ENCODE measurements at regions not wholly inside any gene's neighbourhood (a gene's known extent, or its start where the extent isn't known, plus 50 kb on each side); places are given as distances from the start of the nearest gene placed in this dataset.
"Not testable (repeated sequence)": the region's sequence is repeated elsewhere in the genome, so short reads cannot be mapped to it uniquely, and the experiment has no call there.

- TF ChIP-seq ZFP3 (CRISPR knock-in tag; IDR thresholded peaks at IDR 0.05), result no peak
- no peak for TF ChIP-seq ZNF8 (CRISPR knock-in tag; IDR thresholded peaks at IDR 0.05)
- no peak for TF ChIP-seq OSR1 (CRISPR knock-in tag; IDR thresholded peaks at IDR 0.05)
- no peak for TF ChIP-seq CSRNP3 (CRISPR knock-in tag; IDR thresholded peaks at IDR 0.05)
- no peak for TF ChIP-seq CREB5 (CRISPR knock-in tag; IDR thresholded peaks at IDR 0.05; ENCODE audit: low read depth)
- ATAC-seq, result no peak
Measured at GRCh38 chr2:167640096-167640495, 607.3 kb downstream of the STK39 start.

- no peak for TF ChIP-seq ZC3H10 (CRISPR knock-in tag; IDR thresholded peaks at IDR 0.05)
- no peak for TF ChIP-seq TOX (CRISPR knock-in tag; IDR thresholded peaks at IDR 0.05; ENCODE audit: borderline replicate concordance)
- no peak for TF ChIP-seq CSRNP3 (CRISPR knock-in tag; IDR thresholded peaks at IDR 0.05)
- no peak for TF ChIP-seq TCF4 (CRISPR knock-in tag; IDR thresholded peaks at IDR 0.05; ENCODE audit: borderline replicate concordance)
- TF ChIP-seq ZNF565 (CRISPR knock-in tag; conservative IDR thresholded peaks at IDR 0.05; ENCODE audit: low read depth), result no peak
- TF ChIP-seq ESRRG (CRISPR knock-in tag; IDR thresholded peaks at IDR 0.05), result no peak
- TF ChIP-seq BACH2 (CRISPR knock-in tag; IDR thresholded peaks at IDR 0.05; ENCODE audit: borderline replicate concordance), result no peak
- ATAC-seq, result no peak
Measured at GRCh38 chr2:167637741-167638140, 609.7 kb downstream of the STK39 start.

GRCh38 chr2:167632271-167632670 lies 615.1 kb downstream of the STK39 start:
- ATAC-seq, result not testable (repeated sequence)

- no peak for ATAC-seq
Measured at GRCh38 chr2:167626961-167627360, 620.4 kb downstream of the STK39 start.

More at GRCh38 chr2:167626961-167627360, 620.4 kb downstream of the STK39 start:
- TF ChIP-seq ZFP30 (CRISPR knock-in tag; IDR thresholded peaks at IDR 0.05), result no peak
- no peak for TF ChIP-seq ARNTL (CRISPR knock-in tag; IDR thresholded peaks at IDR 0.05; ENCODE audit: borderline replicate concordance, low read depth)
- TF ChIP-seq ZNF70 (CRISPR knock-in tag; IDR thresholded peaks at IDR 0.05), result no peak
- no peak for TF ChIP-seq PATZ1 (CRISPR knock-in tag; IDR thresholded peaks at IDR 0.05; ENCODE audit: borderline replicate concordance)
- no peak for TF ChIP-seq ISL1 (CRISPR knock-in tag; IDR thresholded peaks at IDR 0.05)
- TF ChIP-seq ESRRG (CRISPR knock-in tag; IDR thresholded peaks at IDR 0.05), result no peak
- no peak for TF ChIP-seq OSR1 (CRISPR knock-in tag; IDR thresholded peaks at IDR 0.05)
- no peak for TF ChIP-seq TSHZ2 (CRISPR knock-in tag; IDR thresholded peaks at IDR 0.05)
- no peak for TF ChIP-seq ZNF565 (CRISPR knock-in tag; conservative IDR thresholded peaks at IDR 0.05; ENCODE audit: low read depth)
- no peak for TF ChIP-seq TCF4 (CRISPR knock-in tag; IDR thresholded peaks at IDR 0.05; ENCODE audit: borderline replicate concordance)
- TF ChIP-seq GLIS3 (CRISPR knock-in tag; IDR thresholded peaks at IDR 0.05), result no peak
- TF ChIP-seq SNAI2 (CRISPR knock-in tag; IDR thresholded peaks at IDR 0.05), result no peak
- TF ChIP-seq CSRNP3 (CRISPR knock-in tag; IDR thresholded peaks at IDR 0.05), result no peak
- TF ChIP-seq RARB (CRISPR knock-in tag; IDR thresholded peaks at IDR 0.05), result no peak
- TF ChIP-seq TOX (CRISPR knock-in tag; IDR thresholded peaks at IDR 0.05; ENCODE audit: borderline replicate concordance), result no peak
- TF ChIP-seq POU6F1 (CRISPR knock-in tag; IDR thresholded peaks at IDR 0.05; ENCODE audit: borderline replicate concordance, low read depth), result no peak

Measured in SK-N-SH treated with all-trans-retinoic acid at 6 μM for 48 hours (cell line).